Liver (tissue), 2 donors: ENCODE measurements at regions not wholly inside any gene's neighbourhood (a gene's known extent, or its start where the extent isn't known, plus 50 kb on each side); places are given as distances from the start of the nearest gene placed in this dataset.
"Not testable (repeated sequence)": the region's sequence is repeated elsewhere in the genome, so short reads cannot be mapped to it uniquely, and the experiment has no call there.

ENCODE experiments used
- TF ChIP-seq, protein P1 (sequence below): fragments of 150-350 bp; IDR thresholded peaks from 2 replicates; pipeline ENCODE4 v1.5.1; 2017; ENCODE audit warnings: improper control_type of control experiment, low read depth, low read length; ENCODE audit not compliant: missing input control
- TF ChIP-seq, protein P2 (sequence below): IDR thresholded peaks from 2 replicates; pipeline ENCODE4 v1.6.1; 2016; ENCODE audit warnings: antibody characterized with exemption
- TF ChIP-seq, protein P3 (sequence below): IDR thresholded peaks from 2 replicates; pipeline ENCODE4 v1.6.1; 2016; ENCODE audit warnings: antibody characterized with exemption, mild to moderate bottlenecking
- TF ChIP-seq, protein P4 (sequence below): IDR thresholded peaks from 2 replicates; pipeline ENCODE4 v1.6.1; 2016; ENCODE audit warnings: antibody characterized with exemption
- donor health status: healthy.

DNA sequence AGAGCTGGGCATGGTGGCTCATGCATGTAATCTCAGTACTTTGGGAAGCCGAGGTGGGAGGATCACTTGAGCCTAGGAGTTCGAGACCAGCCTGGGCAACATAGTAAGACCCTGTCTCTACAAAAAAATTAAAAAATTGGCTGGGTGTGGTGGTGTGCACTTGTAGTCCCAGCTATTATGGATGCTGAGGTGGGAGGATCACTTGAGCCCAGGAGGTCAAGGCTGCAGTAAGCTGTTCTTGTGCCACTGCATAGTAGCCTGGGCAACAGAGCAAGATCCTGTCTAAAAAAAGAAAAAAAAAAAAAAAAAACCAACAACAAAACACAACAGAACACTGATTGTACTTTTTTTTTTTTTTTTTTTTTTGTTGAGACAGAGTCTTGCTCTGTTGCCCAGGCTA lies 74.0 kb upstream of the PSMA6 start:
- TF ChIP-seq, protein P1, sequence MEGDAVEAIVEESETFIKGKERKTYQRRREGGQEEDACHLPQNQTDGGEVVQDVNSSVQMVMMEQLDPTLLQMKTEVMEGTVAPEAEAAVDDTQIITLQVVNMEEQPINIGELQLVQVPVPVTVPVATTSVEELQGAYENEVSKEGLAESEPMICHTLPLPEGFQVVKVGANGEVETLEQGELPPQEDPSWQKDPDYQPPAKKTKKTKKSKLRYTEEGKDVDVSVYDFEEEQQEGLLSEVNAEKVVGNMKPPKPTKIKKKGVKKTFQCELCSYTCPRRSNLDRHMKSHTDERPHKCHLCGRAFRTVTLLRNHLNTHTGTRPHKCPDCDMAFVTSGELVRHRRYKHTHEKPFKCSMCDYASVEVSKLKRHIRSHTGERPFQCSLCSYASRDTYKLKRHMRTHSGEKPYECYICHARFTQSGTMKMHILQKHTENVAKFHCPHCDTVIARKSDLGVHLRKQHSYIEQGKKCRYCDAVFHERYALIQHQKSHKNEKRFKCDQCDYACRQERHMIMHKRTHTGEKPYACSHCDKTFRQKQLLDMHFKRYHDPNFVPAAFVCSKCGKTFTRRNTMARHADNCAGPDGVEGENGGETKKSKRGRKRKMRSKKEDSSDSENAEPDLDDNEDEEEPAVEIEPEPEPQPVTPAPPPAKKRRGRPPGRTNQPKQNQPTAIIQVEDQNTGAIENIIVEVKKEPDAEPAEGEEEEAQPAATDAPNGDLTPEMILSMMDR: not testable (repeated sequence)
- TF ChIP-seq, protein P2, sequence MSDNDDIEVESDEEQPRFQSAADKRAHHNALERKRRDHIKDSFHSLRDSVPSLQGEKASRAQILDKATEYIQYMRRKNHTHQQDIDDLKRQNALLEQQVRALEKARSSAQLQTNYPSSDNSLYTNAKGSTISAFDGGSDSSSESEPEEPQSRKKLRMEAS: not testable (repeated sequence)
- TF ChIP-seq, protein P3, sequence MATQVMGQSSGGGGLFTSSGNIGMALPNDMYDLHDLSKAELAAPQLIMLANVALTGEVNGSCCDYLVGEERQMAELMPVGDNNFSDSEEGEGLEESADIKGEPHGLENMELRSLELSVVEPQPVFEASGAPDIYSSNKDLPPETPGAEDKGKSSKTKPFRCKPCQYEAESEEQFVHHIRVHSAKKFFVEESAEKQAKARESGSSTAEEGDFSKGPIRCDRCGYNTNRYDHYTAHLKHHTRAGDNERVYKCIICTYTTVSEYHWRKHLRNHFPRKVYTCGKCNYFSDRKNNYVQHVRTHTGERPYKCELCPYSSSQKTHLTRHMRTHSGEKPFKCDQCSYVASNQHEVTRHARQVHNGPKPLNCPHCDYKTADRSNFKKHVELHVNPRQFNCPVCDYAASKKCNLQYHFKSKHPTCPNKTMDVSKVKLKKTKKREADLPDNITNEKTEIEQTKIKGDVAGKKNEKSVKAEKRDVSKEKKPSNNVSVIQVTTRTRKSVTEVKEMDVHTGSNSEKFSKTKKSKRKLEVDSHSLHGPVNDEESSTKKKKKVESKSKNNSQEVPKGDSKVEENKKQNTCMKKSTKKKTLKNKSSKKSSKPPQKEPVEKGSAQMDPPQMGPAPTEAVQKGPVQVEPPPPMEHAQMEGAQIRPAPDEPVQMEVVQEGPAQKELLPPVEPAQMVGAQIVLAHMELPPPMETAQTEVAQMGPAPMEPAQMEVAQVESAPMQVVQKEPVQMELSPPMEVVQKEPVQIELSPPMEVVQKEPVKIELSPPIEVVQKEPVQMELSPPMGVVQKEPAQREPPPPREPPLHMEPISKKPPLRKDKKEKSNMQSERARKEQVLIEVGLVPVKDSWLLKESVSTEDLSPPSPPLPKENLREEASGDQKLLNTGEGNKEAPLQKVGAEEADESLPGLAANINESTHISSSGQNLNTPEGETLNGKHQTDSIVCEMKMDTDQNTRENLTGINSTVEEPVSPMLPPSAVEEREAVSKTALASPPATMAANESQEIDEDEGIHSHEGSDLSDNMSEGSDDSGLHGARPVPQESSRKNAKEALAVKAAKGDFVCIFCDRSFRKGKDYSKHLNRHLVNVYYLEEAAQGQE: not testable (repeated sequence)
- TF ChIP-seq, protein P4, sequence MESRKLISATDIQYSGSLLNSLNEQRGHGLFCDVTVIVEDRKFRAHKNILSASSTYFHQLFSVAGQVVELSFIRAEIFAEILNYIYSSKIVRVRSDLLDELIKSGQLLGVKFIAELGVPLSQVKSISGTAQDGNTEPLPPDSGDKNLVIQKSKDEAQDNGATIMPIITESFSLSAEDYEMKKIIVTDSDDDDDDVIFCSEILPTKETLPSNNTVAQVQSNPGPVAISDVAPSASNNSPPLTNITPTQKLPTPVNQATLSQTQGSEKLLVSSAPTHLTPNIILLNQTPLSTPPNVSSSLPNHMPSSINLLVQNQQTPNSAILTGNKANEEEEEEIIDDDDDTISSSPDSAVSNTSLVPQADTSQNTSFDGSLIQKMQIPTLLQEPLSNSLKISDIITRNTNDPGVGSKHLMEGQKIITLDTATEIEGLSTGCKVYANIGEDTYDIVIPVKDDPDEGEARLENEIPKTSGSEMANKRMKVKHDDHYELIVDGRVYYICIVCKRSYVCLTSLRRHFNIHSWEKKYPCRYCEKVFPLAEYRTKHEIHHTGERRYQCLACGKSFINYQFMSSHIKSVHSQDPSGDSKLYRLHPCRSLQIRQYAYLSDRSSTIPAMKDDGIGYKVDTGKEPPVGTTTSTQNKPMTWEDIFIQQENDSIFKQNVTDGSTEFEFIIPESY: not testable (repeated sequence)
